ENCODE measurements at regions not wholly inside any gene's neighbourhood (a gene's known extent, or its start where the extent isn't known, plus 50 kb on each side); places are given as distances from the start of the nearest gene placed in this dataset.

GRCh38 chr14:101105045-101105444 lies 201.5 kb upstream of the RTL1 start:
- no peaks in the 10 kb centered on the region for H3K9me3 ChIP-seq (ENCODE audit: low read depth, low read length, poor library complexity, severe bottlenecking)
- CTCF ChIA-PET = no interaction called here
- no peak overlapping the region for H3K4me3 ChIP-seq (ENCODE audit: low read depth, low read length, poor library complexity, severe bottlenecking)
- no peaks in the 10 kb centered on the region for H3K27me3 ChIP-seq (replicated peaks; ENCODE audit: insufficient read depth, low read depth, low read length, poor library complexity)
- DNase-seq (ENCODE audit: low spot score) = no peak
- TF ChIP-seq CTCF (conservative IDR thresholded peaks at IDR 0.05; ENCODE audit: low read depth, low read length) = no peak
- no peak for TF ChIP-seq EZH2 (IDR thresholded peaks at IDR 0.05; ENCODE audit: borderline replicate concordance, low read depth, low read length, poor library complexity, severe bottlenecking)
- no peaks in the 10 kb centered on the region for H3K36me3 ChIP-seq (ENCODE audit: insufficient read depth, low read length, poor library complexity, severe bottlenecking)
- H3K27ac ChIP-seq (ENCODE audit: low read depth, low read length, poor library complexity, severe bottlenecking) = no peak overlapping the region
- intact Hi-C loops (cut with micrococcal nuclease; ENCODE audit: unreplicated experiment) = no loop called here
- H3K4me1 ChIP-seq (ENCODE audit: insufficient read depth, low read length, poor library complexity, severe bottlenecking) = no peaks in the 10 kb centered on the region
- POLR2A ChIA-PET (ENCODE audit: low non-redundant PET) = no interaction called here
- no TSS peak for BruUV-seq (replicated peaks)

GRCh38 chr14:101108579-101109346 lies 205.2 kb upstream of the RTL1 start:
- no peak for TF ChIP-seq CTCF (conservative IDR thresholded peaks at IDR 0.05; ENCODE audit: low read depth, low read length)
- TF ChIP-seq EZH2 (IDR thresholded peaks at IDR 0.05; ENCODE audit: borderline replicate concordance, low read depth, low read length, poor library complexity, severe bottlenecking) = no peak
- Histone ChIP-seq H3K4me3 (ENCODE audit: low read depth, low read length, poor library complexity, severe bottlenecking) (no peak overlapping the region), H3K9me3 (ENCODE audit: low read depth, low read length, poor library complexity, severe bottlenecking) (no peaks in the 10 kb centered on the region), H3K27me3 (replicated peaks; ENCODE audit: insufficient read depth, low read depth, low read length, poor library complexity) (no peaks in the 10 kb centered on the region), H3K27ac (ENCODE audit: low read depth, low read length, poor library complexity, severe bottlenecking) (no peak overlapping the region), H3K36me3 (ENCODE audit: insufficient read depth, low read length, poor library complexity, severe bottlenecking) (no peaks in the 10 kb centered on the region), H3K4me1 (ENCODE audit: insufficient read depth, low read length, poor library complexity, severe bottlenecking) (no peaks in the 10 kb centered on the region)
- BruUV-seq (replicated peaks) = no TSS peak
- ChIA-PET POLR2A (ENCODE audit: low non-redundant PET) (no interaction called here), CTCF (no interaction called here)
- intact Hi-C loops (cut with micrococcal nuclease; ENCODE audit: unreplicated experiment) = no loop called here
- DNase-seq (ENCODE audit: low spot score) = no peak

- TF ChIP-seq EZH2 (IDR thresholded peaks at IDR 0.05; ENCODE audit: borderline replicate concordance, low read depth, low read length, poor library complexity, severe bottlenecking) (no peak), CTCF (conservative IDR thresholded peaks at IDR 0.05; ENCODE audit: low read depth, low read length) (no peak)
- BruUV-seq (replicated peaks) = no TSS peak
- POLR2A ChIA-PET (ENCODE audit: low non-redundant PET) = no interaction called here
- Histone ChIP-seq H3K36me3 (ENCODE audit: insufficient read depth, low read length, poor library complexity, severe bottlenecking) (no peaks in the 10 kb centered on the region), H3K4me1 (ENCODE audit: insufficient read depth, low read length, poor library complexity, severe bottlenecking) (no peaks in the 10 kb centered on the region), H3K27ac (ENCODE audit: low read depth, low read length, poor library complexity, severe bottlenecking) (no peak overlapping the region), H3K4me3 (ENCODE audit: low read depth, low read length, poor library complexity, severe bottlenecking) (no peak overlapping the region), H3K27me3 (replicated peaks; ENCODE audit: insufficient read depth, low read depth, low read length, poor library complexity) (no peaks in the 10 kb centered on the region), H3K9me3 (ENCODE audit: low read depth, low read length, poor library complexity, severe bottlenecking) (no peaks in the 10 kb centered on the region)
- no peak for DNase-seq (ENCODE audit: low spot score)
- CTCF ChIA-PET = no interaction called here
- intact Hi-C loops (cut with micrococcal nuclease; ENCODE audit: unreplicated experiment) = no loop called here
Observed at GRCh38 chr14:101109347-101109638, 205.8 kb upstream of the RTL1 start.

Data from A673 (cell line).